HG03108 (cell line): ENCODE measurements at regions not wholly inside any gene's neighbourhood (a gene's known extent, or its start where the extent isn't known, plus 50 kb on each side); places are given as distances from the start of the nearest gene placed in this dataset.

Experiments
- ATAC-seq: cut with Tn5 transposase; IDR thresholded peaks from one replicate; pipeline ENCODE4 v1.9.1; 2021; ENCODE audit warnings: moderate library complexity; ENCODE audit not compliant: unreplicated experiment

GRCh38 chr4:110770353-110770752 is 147.5 kb upstream of the PITX2 start:
- ATAC-seq: no peak

GRCh38 chr4:110778521-110778920 is 155.6 kb upstream of the PITX2 start:
- no peak for ATAC-seq

GRCh38 chr4:110780538-110780937 is 157.7 kb upstream of the PITX2 start:
- no peak for ATAC-seq

DNA sequence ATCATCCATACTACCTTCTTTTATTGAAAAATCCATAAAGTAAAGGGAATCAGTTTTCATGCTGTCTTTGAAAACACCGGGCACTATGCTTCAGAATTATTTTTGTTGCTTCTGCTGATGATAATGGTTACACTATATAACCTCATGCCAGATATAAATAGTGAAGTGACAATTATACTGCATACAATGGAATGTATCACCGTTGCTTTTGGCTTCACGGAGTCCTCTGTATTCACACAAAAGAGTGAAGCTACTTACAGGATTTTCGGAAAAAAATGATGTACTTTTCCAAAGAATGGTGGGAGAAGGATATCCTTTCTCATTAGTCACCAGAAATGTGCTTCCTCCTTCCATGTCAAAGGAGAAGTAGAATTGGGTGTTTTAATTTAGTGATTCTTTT is 159.1 kb upstream of the PITX2 start:
- no peak for ATAC-seq

DNA sequence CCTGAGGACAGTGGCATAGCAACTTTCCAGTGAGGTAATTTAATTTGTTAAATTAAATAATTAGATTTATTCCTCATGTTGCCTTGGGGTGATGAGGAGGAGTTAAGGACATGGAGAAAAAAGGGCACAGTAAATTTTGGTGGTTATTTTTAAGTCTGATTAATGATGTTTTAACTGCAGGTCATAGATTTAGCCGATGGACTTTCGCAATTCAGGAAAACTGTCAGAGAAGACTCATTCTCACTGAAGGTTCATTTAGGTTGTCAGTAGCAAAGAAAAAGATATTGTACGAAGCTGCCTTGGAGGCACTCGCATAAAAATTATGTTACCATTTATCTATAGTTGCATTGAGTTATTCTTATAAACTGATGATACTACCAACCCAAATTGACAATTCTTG is 164.2 kb upstream of the PITX2 start:
- ATAC-seq: no peak

GRCh38 chr4:110787707-110788106 is 164.8 kb upstream of the PITX2 start:
- ATAC-seq: no peak

- no peak for ATAC-seq
Observed at GRCh38 chr4:110788302-110788701, 165.4 kb upstream of the PITX2 start.

DNA sequence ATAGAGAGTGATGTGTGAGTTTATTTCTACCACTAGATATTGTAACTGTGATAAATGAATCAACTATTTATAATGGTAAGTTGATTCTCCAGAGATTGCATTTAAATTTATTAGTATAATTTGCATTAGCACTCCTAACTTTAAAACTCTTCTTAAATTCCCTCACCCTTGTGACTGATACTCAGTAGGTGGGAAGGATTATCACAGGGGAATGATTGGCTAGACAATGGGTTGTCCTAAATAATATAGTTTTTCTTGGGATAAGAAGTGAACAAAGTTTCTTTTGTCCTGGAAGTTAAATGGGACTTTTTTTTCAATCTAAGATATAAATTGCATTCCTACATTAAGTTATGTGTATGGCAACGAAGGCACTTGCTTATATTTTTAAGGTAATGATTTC is 169.2 kb upstream of the PITX2 start:
- no peak for ATAC-seq

DNA sequence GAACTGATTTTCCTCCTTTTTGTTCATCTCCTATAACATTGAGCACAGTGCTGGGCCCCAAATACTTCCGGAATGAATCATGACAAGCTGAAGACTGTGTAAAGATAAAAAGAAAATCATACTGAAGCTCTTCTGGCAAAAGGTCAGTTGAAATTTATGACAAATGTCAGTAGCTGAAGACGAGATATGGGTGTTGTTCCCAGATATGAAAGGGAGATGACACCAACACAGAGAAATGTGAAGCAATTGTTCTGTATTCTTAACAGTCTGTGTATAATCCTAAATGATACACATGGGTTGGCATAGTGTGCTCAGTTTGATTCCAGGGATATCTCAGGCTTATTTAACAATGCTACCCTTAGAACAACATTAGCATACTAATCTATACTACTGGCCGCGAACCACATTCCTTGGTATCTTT is 170.5 kb upstream of the PITX2 start:
- ATAC-seq: no peak

DNA sequence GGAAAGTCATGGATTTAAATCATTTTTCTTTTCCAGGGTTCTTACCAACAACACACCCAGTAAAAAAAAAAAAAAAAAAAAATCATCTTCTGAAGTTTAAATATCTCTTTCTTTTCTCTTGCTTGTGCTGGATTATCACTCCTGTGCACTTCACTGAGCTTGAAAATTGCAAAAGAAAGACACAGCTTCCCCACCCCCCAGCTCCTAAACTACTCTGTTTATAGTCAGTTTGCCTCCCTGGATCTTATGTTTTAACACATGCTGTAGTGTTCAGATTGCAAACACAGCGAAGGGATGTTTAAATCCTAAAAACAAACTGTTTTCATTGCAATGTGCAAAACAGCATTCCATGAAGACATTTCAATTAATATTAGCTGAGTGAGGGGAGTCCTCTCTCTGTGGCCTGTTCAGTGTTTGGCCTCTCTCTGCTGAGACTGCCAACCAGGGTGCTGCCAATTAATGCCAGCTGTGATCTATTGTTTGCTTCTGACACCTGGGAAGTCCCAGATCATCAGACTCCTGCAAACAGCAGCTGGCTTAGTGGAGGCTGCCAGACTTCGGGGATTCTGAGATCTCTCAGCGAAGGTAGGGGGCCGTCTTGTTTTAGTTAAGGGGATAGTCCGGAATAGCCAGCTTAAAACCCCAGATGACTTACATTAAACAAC is 171.1 kb upstream of the PITX2 start:
- no peak for ATAC-seq

- ATAC-seq: no peak
Observed at GRCh38 chr4:110795971-110796370, 173.1 kb upstream of the PITX2 start.

GRCh38 chr4:110797486-110797885 is 174.6 kb upstream of the PITX2 start:
- no peak for ATAC-seq

DNA sequence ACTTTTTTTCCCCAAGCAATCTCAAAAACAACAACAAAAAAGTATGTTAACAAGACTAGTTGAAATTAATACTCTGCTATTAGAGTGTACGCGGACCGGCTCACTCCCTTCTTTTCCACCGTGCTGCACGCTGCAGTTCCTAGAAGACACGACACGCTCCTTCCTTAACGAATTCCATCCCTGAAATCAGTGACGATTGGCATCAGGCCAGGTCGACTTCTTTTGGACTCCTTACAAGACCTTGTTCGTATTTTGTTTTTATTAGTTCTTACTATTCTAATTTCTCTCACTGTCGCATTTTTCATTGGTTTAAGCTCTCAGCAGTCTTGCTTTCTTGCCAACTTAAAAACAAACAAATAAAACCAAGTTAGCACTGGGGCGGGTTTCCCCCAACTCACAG is 175.8 kb upstream of the PITX2 start:
- no peak for ATAC-seq

DNA sequence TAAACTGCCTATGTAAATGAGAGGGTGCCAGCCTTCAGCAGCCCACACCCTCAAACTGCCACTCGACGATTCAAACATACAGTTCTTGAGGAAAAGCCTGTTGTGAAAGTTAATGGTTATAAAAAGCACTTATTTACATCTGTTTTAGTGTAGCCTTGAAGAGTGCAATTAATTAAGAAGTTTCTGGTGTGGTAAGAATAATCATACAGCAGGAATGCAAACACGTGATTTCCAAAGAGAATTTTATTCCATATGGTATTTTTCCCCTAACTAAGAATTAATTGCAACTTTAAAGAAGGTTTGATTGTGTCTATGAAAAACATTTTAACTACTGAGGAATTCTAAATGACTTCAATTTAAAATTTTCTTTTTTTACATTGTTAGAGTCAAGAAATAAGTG is 176.3 kb upstream of the PITX2 start:
- no peak for ATAC-seq

- ATAC-seq: no peak
Observed at GRCh38 chr4:110801591-110801990, 178.7 kb upstream of the PITX2 start.

DNA sequence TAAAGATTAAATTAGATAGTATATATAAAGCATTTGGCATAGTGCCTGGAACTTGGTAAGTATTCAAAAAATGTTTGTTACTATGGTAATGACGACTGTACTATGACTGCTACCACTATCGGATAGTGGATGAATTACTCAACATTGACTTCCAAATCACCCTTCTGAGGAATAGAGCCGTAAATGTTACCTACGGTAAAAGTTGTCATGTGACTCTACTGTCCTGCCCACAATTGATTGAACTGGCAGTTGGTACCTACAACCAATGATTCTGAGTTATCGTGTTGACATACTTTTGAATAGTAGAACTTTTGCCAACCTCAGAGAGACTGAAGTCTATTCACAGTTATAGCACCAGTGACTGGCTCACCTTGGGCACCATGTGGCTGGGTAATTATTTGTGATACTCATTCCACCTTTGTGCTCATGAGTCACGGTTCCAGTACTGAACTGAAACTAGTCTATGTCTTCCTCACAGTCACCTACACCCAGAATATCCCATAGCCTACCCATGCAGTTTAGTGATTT is 185.5 kb upstream of the PITX2 start:
- ATAC-seq: no peak

GRCh38 chr4:110815950-110816349 is 193.1 kb upstream of the PITX2 start:
- no peak for ATAC-seq

GRCh38 chr4:110816367-110816766 is 193.5 kb upstream of the PITX2 start:
- no peak for ATAC-seq

- ATAC-seq: no peak
Observed at GRCh38 chr4:110821186-110821585, 198.3 kb upstream of the PITX2 start.

- no peak for ATAC-seq
Observed at GRCh38 chr4:110823251-110823650, 200.4 kb upstream of the PITX2 start.

DNA sequence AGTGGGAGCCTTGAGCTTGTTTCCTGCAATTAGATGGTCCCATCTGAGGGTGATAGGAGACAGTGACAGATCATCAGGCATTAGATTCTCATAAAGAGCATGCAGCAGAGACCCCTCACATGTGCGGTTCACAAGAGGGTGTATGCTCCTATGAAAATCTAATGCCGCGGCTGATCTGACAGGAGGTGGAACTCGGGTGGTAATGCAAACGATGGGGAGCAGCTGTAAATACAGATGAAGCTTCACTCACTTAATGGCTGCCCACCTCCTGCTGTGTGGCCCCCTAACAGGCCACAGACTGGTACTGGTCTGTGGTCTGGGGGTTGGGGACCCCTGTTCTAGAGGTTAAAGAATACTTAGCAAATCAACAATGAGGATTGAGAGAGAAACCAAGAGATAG is 201.5 kb upstream of the PITX2 start:
- ATAC-seq: no peak

DNA sequence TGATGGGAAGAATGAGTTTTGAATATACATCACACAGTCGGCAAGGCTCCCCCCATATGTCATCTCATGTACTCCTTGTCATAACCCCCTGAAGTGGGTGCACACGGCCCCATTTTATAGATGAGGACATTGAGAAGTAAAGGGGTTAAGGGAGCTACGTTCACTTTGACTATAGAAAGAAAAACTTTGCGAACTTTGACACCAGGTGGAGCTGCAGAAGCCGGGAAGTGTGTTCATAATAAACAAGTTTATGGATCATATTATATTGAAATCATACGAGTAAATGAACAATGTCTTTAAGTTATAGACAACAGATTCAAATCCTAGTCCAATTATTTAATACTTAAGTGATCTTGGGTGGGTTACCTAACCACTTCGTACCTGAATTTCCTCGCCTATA is 203.8 kb upstream of the PITX2 start:
- ATAC-seq: no peak

DNA sequence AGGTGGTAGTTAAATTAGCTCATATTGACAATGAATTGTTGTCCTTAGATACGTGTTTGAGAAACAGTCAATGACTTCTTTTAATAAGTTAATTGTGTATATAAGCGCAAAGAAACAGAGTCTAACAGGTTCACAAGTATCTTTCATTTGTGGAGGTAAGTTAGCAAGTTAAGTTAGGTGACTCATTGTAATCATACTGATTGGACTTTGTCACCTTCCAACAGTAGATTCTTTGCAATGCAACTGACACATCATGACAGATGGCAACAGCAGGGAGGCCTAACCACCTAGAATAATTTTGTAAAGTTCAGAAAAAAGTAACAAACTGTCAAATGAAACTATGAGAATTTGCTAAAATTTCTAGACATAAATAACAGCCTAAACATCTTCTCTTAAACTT is 207.6 kb upstream of the PITX2 start:
- no peak for ATAC-seq
